ENCODE measurements at regions not wholly inside any gene's neighbourhood (a gene's known extent, or its start where the extent isn't known, plus 50 kb on each side); places are given as distances from the start of the nearest gene placed in this dataset.

GRCh38 chr7:8998762-8999161, 565.4 kb downstream of the NXPH1 start:
- no peak for TF ChIP-seq CTCF (IDR thresholded peaks at IDR 0.05)
- TF ChIP-seq POLR2AphosphoS5 (IDR thresholded peaks at IDR 0.05; ENCODE audit: insufficient read depth in 1 of 2, low read depth in 1 of 2), result no peak
- TF ChIP-seq POLR2A (IDR thresholded peaks at IDR 0.05), result no peak
